Tibial nerve (tissue), 4 donors: ENCODE measurements at regions not wholly inside any gene's neighbourhood (a gene's known extent, or its start where the extent isn't known, plus 50 kb on each side); places are given as distances from the start of the nearest gene placed in this dataset.
"Not testable (repeated sequence)": the region's sequence is repeated elsewhere in the genome, so short reads cannot be mapped to it uniquely, and the experiment has no call there.

ENCODE experiments used
- DNase-seq, 2 donors: peaks; one replicate each; pipeline ENCODE4 v3.0.0-alpha.2; 2019; ENCODE audit warnings: low spot score in 2 of 2
- H3K27ac ChIP-seq, 4 donors: fragments of 200-600 bp; sonication (generic) in 3 of 4; one replicate each; pipeline ENCODE4 v1.5.1; 2017 to 2019; ENCODE audit warnings: mild to moderate bottlenecking in 1 of 4
- H3K27me3 ChIP-seq, 2 donors: fragments of 200-600 bp; sonication (generic) in 1 of 2; one replicate each; pipeline versions ENCODE4 v1.5.1 to v1.6.0; 2017 to 2019
- H3K36me3 ChIP-seq, 3 donors: fragments of 200-600 bp; sonication (generic); one replicate each; pipeline ENCODE4 v1.5.1; 2018 to 2019
- H3K4me1 ChIP-seq, 4 donors: fragments of 200-600 bp; sonication (generic) in 3 of 4; one replicate each; pipeline ENCODE4 v1.5.1; 2017 to 2019
- H3K4me3 ChIP-seq, 4 donors: fragments of 200-600 bp; sonication (generic) in 3 of 4; one replicate each; pipeline ENCODE4 v1.5.1; 2017 to 2019; ENCODE audit warnings: mild to moderate bottlenecking in 1 of 4, moderate library complexity in 1 of 4
- H3K9me3 ChIP-seq, 4 donors: fragments of 200-600 bp; sonication (generic) in 3 of 4; one replicate each; pipeline ENCODE4 v1.5.1; 2017 to 2019
- CTCF ChIP-seq, 5 experiments: fragments of 200-600 bp in 3 of 5; fragments of 450-650 bp in 2 of 5; sonication (generic) in 3 of 5; IDR thresholded peaks; one replicate each; pipeline ENCODE4 v1.5.1; 2016 to 2019; ENCODE audit warnings: antibody characterized with exemption in 5 of 5, mild to moderate bottlenecking in 3 of 5, moderate library complexity in 2 of 5
- EP300 ChIP-seq, 2 donors: sonication (generic); formaldehyde crosslinking; IDR thresholded peaks; one replicate each; pipeline ENCODE4 v1.6.1; 2017; ENCODE audit warnings: antibody characterized with exemption in 2 of 2, mild to moderate bottlenecking in 1 of 2
- POLR2A ChIP-seq, 2 donors: fragments of 450-650 bp; IDR thresholded peaks; one replicate each; pipeline ENCODE4 v1.6.1; 2017; ENCODE audit warnings: antibody characterized with exemption in 2 of 2, mild to moderate bottlenecking in 2 of 2, moderate library complexity in 2 of 2
- WGBS, 2 donors: methylation state at CpG; one replicate each; pipeline ENCODE4 v1.1.5; 2018; 5-methylcytosine and 5-hydroxymethylcytosine counted together

- TF ChIP-seq CTCF (IDR thresholded peaks at IDR 0.05) (no peak), POLR2A (IDR thresholded peaks at IDR 0.05) (no peak), EP300 (IDR thresholded peaks at IDR 0.05) (no peak)
- no peak overlapping the region for H3K4me3 ChIP-seq
- H3K9me3 ChIP-seq, result no peaks in the 10 kb centered on the region
- H3K36me3 ChIP-seq, result no peaks in the 10 kb centered on the region
- no peak overlapping the region for H3K27ac ChIP-seq
- no peak for DNase-seq
- WGBS, 2 donors, result 22 to 28% methylated on average over 3 of the region's 3 CpGs
- H3K4me1 ChIP-seq, result no peaks in the 10 kb centered on the region
- no peaks in the 10 kb centered on the region for H3K27me3 ChIP-seq
Observed at GRCh38 chr2:193428336-193428818, 1233.6 kb upstream of the TMEFF2 start.

- peaks cover 0 to 16% (median 0%) of the 10 kb centered on the region in 4 donors for H3K9me3 ChIP-seq
- not testable (repeated sequence) for H3K4me3 ChIP-seq, H3K27me3 ChIP-seq, DNase-seq, H3K36me3 ChIP-seq, H3K27ac ChIP-seq, H3K4me1 ChIP-seq
- WGBS, 2 donors, result 93 to 96% methylated on average over 5 of the region's 5 CpGs
Observed at GRCh38 chr2:193412368-193412767, 1217.6 kb upstream of the TMEFF2 start.

- TF ChIP-seq CTCF (IDR thresholded peaks at IDR 0.05) (no peak), POLR2A (IDR thresholded peaks at IDR 0.05) (no peak), EP300 (IDR thresholded peaks at IDR 0.05) (no peak)
- 59 to 67% methylated on average over 1 of the region's 1 CpG for WGBS, 2 donors
- Histone ChIP-seq H3K27me3 (no peaks in the 10 kb centered on the region), H3K4me3 (no peak overlapping the region), H3K4me1 (no peaks in the 10 kb centered on the region), H3K9me3 (peaks cover 0 to 15% (median 0%) of the 10 kb centered on the region in 4 donors), H3K36me3 (no peaks in the 10 kb centered on the region), H3K27ac (no peak overlapping the region)
- DNase-seq, result no peak
Observed at GRCh38 chr2:193409951-193410350, 1215.2 kb upstream of the TMEFF2 start.

GRCh38 chr2:193382583-193382982, 1187.8 kb upstream of the TMEFF2 start:
- H3K27ac ChIP-seq, result no peak overlapping the region
- no peaks in the 10 kb centered on the region for H3K36me3 ChIP-seq
- no peaks in the 10 kb centered on the region for H3K4me1 ChIP-seq
- no peak for DNase-seq
- no peak for TF ChIP-seq EP300 (IDR thresholded peaks at IDR 0.05)
- no peak for TF ChIP-seq CTCF (IDR thresholded peaks at IDR 0.05)
- no peak for TF ChIP-seq POLR2A (IDR thresholded peaks at IDR 0.05)
- H3K27me3 ChIP-seq, result no peaks in the 10 kb centered on the region
- no peak overlapping the region for H3K4me3 ChIP-seq
- WGBS, 2 donors, result 39 to 42% methylated on average over 2 of the region's 2 CpGs
- no peaks in the 10 kb centered on the region for H3K9me3 ChIP-seq

GRCh38 chr2:193377789-193378188, 1183.1 kb upstream of the TMEFF2 start:
- TF ChIP-seq POLR2A (IDR thresholded peaks at IDR 0.05), result no peak
- TF ChIP-seq EP300 (IDR thresholded peaks at IDR 0.05), result no peak
- no peak for TF ChIP-seq CTCF (IDR thresholded peaks at IDR 0.05)
- DNase-seq, result no peak
- H3K4me3 ChIP-seq, result no peak overlapping the region
- no peaks in the 10 kb centered on the region for H3K27me3 ChIP-seq
- no peaks in the 10 kb centered on the region for H3K36me3 ChIP-seq
- no peaks in the 10 kb centered on the region for H3K9me3 ChIP-seq
- H3K4me1 ChIP-seq, result no peaks in the 10 kb centered on the region
- no peak overlapping the region for H3K27ac ChIP-seq

GRCh38 chr2:193373120-193373519, 1178.4 kb upstream of the TMEFF2 start:
- DNase-seq, result no peak
- Histone ChIP-seq H3K27ac (no peak overlapping the region), H3K4me1 (no peaks in the 10 kb centered on the region), H3K36me3 (no peaks in the 10 kb centered on the region), H3K9me3 (no peaks in the 10 kb centered on the region), H3K27me3 (no peaks in the 10 kb centered on the region), H3K4me3 (no peak overlapping the region)
- WGBS, 2 donors, result 86 to 93% methylated on average over 3 of the region's 3 CpGs
- TF ChIP-seq EP300 (IDR thresholded peaks at IDR 0.05), result no peak
- no peak for TF ChIP-seq POLR2A (IDR thresholded peaks at IDR 0.05)
- no peak for TF ChIP-seq CTCF (IDR thresholded peaks at IDR 0.05)
